Hepatocyte (in vitro differentiated cells): ENCODE measurements at regions not wholly inside any gene's neighbourhood (a gene's known extent, or its start where the extent isn't known, plus 50 kb on each side); places are given as distances from the start of the nearest gene placed in this dataset.

Source experiments
- EZH2phosphoT487 ChIP-seq: fragments of 200-600 bp; sonication (generic); IDR thresholded peaks from one replicate; pipeline ENCODE4 v1.6.1; 2018; ENCODE audit warnings: antibody characterized with exemption, mild to moderate bottlenecking, low read depth, moderate library complexity; ENCODE audit not compliant: unreplicated experiment, severe bottlenecking
- TF ChIP-seq, protein P1 (sequence below): fragments of 200-600 bp; sonication (generic); IDR thresholded peaks from 2 replicates; pipeline ENCODE4 v1.5.1; 2016; ENCODE audit warnings: antibody characterized with exemption, mild to moderate bottlenecking; ENCODE audit not compliant: poor library complexity

DNA sequence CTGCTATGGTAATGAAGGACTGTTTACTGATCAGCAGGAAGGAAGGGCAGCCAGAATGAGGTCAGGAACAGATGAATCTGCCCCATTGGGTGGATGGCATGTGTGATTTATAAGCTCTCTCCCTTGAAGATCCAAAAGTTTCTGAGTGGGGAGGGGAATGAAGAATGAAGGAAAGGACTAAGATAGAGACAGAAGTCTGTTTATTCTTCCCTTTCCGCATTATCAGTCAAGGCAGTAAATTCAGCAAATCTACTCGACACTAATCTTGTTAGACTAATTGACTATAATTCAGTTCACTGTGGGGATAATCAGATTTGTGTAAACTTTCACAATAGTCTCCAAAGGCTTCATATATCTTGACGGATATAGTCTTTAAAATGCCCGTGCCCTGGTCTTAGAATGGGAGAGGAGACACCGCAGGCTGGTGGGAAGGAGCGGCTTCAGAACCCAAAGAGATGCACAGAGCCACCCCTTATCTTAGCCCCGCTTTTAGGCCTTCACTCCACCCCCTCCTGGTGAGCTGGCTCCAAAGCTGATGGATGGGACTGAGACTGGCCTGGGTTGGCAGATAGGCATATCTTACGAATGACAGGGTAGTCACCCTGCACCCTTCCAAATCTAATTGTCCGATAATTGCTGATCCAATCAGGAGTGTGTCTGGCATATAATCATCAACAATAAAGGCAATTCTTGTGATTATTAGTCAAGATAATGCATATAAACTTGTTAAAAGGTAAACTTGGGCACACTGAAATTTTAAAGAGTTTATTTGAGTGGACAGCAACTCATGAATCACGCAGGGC is 76.0 kb upstream of the PPM1J start:
- TF ChIP-seq EZH2phosphoT487, result no peak
- TF ChIP-seq, protein P1, sequence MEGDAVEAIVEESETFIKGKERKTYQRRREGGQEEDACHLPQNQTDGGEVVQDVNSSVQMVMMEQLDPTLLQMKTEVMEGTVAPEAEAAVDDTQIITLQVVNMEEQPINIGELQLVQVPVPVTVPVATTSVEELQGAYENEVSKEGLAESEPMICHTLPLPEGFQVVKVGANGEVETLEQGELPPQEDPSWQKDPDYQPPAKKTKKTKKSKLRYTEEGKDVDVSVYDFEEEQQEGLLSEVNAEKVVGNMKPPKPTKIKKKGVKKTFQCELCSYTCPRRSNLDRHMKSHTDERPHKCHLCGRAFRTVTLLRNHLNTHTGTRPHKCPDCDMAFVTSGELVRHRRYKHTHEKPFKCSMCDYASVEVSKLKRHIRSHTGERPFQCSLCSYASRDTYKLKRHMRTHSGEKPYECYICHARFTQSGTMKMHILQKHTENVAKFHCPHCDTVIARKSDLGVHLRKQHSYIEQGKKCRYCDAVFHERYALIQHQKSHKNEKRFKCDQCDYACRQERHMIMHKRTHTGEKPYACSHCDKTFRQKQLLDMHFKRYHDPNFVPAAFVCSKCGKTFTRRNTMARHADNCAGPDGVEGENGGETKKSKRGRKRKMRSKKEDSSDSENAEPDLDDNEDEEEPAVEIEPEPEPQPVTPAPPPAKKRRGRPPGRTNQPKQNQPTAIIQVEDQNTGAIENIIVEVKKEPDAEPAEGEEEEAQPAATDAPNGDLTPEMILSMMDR, result no peak
